ENCODE measurements at regions not wholly inside any gene's neighbourhood (a gene's known extent, or its start where the extent isn't known, plus 50 kb on each side); places are given as distances from the start of the nearest gene placed in this dataset.

DNA sequence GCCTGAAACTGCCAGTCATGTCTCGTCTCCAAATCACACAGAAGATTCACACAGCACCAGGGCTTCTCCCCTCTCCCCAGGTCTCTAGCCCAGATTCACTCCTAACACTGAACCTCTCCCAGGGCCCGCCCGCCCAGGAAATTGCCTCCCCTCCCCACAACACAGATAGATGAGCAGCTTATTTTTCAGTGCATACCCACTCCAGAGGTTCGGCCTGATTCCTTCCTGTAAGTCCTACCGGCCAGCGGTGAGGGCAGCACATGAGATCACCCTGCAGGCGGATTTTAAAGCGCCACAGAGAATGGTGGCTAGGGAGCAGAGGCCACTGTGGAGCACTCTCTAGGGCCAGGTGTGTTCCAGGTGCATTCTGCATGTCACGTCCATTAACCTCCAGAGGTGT, 301.8 kb downstream of the IRF8 start:
- Histone ChIP-seq H3K9me3 (no peaks in the 10 kb centered on the region), H3K4me3 (no peak overlapping the region), H3K27me3 (peaks cover 0 to 11% (median 0%) of the 10 kb centered on the region in 4 donors), H3K36me3 (no peaks in the 10 kb centered on the region), H3K27ac (no peak overlapping the region), H3K4me1 (no peaks in the 10 kb centered on the region)
- ATAC-seq (no peak), FAIRE-seq (no peak), DNase-seq (no peak)
- 83 to 86% methylated on average over 9 of the region's 9 CpGs for WGBS, 2 donors
- TF ChIP-seq, protein P1, sequence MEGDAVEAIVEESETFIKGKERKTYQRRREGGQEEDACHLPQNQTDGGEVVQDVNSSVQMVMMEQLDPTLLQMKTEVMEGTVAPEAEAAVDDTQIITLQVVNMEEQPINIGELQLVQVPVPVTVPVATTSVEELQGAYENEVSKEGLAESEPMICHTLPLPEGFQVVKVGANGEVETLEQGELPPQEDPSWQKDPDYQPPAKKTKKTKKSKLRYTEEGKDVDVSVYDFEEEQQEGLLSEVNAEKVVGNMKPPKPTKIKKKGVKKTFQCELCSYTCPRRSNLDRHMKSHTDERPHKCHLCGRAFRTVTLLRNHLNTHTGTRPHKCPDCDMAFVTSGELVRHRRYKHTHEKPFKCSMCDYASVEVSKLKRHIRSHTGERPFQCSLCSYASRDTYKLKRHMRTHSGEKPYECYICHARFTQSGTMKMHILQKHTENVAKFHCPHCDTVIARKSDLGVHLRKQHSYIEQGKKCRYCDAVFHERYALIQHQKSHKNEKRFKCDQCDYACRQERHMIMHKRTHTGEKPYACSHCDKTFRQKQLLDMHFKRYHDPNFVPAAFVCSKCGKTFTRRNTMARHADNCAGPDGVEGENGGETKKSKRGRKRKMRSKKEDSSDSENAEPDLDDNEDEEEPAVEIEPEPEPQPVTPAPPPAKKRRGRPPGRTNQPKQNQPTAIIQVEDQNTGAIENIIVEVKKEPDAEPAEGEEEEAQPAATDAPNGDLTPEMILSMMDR (IDR thresholded peaks at IDR 0.05) = no peak
- intact Hi-C loops (cut with DNase I) = no loop called here

DNA sequence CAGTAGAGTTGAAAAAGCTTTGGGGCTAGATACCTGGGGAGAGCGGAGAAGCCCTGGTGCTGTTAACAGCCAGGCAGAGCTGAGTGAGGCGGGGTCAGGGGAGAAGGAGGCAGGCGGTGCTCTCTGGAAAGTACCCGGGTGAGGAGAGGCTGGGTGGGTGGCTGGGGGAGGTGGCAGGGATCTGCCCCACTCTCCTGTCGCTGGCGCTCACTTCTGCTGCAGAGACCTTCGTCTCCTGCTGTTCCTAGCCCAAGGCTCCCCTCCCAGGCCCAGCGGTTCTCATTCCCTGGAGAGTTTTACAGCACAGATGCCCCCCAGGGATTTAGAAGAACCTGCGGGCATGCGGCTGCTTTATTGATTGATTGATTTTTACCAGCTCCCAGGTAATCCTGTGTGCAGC, 302.8 kb downstream of the IRF8 start:
- Histone ChIP-seq H3K4me1 (no peaks in the 10 kb centered on the region), H3K4me3 (no peak overlapping the region), H3K9me3 (no peaks in the 10 kb centered on the region), H3K27ac (no peak overlapping the region), H3K27me3 (peaks cover 0 to 11% (median 0%) of the 10 kb centered on the region in 4 donors), H3K36me3 (no peaks in the 10 kb centered on the region)
- 56 to 78% methylated on average over 10 of the region's 10 CpGs for WGBS, 2 donors
- intact Hi-C loops (cut with DNase I) = no loop called here
- ATAC-seq (no peak), DNase-seq (no peak), FAIRE-seq (no peak)
- TF ChIP-seq, protein P1 (IDR thresholded peaks at IDR 0.05) = no peak

DNA sequence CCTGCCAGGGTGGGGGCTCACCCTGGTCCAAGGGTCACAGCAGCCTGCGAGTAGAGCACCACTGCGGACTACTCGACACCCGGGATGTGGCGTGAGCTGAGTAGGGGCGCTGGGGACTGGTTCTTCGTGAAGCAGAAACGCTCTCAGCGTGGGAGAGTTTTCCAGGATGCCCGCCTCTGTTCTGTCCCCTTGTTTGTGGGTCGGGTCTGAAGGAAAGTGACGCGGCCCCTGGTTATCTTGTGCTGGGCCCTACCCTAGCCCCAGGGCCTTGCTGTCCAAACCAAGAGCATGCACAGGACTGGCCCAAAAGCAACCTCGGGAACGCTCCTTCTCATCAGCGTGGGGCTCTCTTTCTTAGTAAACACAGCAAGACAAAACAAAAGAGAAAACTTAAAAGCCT, 303.3 kb downstream of the IRF8 start:
- intact Hi-C loops (cut with DNase I) = no loop called here
- H3K4me1 ChIP-seq = no peaks in the 10 kb centered on the region
- H3K4me3 ChIP-seq = no peak overlapping the region
- TF ChIP-seq, protein P1 (IDR thresholded peaks at IDR 0.05) = no peak
- DNase-seq (no peak), ATAC-seq (no peak), FAIRE-seq (no peak)
- H3K27ac ChIP-seq = no peak overlapping the region
- 79 to 82% methylated on average over 16 of the region's 16 CpGs for WGBS, 2 donors
- H3K36me3 ChIP-seq = no peaks in the 10 kb centered on the region
- H3K27me3 ChIP-seq = peaks cover 0 to 9% (median 0%) of the 10 kb centered on the region in 4 donors
- H3K9me3 ChIP-seq = no peaks in the 10 kb centered on the region

DNA sequence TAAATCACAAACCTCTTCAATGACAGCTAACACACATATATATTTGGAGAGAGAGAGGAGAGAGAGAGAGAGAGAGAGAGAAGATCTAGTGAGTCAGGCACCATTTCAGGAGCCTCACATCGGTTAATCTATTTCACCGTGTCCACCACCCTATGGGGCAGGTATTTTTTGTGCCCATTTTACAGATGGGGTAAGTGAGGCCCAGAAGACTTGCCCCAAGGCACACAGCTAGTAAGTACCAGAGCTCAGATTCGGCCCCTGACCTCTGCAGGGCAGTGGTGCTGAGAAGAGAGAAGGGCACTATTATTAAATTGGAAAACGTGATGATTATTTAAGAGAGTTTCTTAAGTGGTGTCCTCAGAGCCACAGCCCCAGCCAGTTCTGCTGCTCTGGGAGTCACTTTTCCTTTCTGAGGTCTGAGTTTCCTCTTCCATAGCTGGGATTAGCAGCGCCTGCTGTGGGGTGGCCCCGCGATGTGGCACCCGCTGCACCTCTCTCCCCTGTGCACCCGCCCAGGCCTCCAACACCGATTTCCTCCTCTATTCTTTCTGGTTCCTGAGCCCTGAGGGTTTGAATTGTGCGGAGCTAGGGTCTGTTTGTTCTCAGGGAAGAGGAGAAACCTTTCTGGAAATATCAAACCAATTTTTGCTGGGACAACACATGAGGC, 303.9 kb downstream of the IRF8 start:
- H3K4me1 ChIP-seq = no peaks in the 10 kb centered on the region
- H3K27ac ChIP-seq = no peak overlapping the region
- H3K4me3 ChIP-seq = no peak overlapping the region
- no peaks in the 10 kb centered on the region for H3K36me3 ChIP-seq
- ATAC-seq (no peak), FAIRE-seq (no peak), DNase-seq (no peak)
- no peaks in the 10 kb centered on the region for H3K9me3 ChIP-seq
- WGBS, 2 donors = 86 to 87% methylated on average over 11 of the region's 11 CpGs
- TF ChIP-seq, protein P1 (IDR thresholded peaks at IDR 0.05) = no peak
- intact Hi-C loops (cut with DNase I) = no loop called here
- peaks cover 0 to 7% (median 0%) of the 10 kb centered on the region in 4 donors for H3K27me3 ChIP-seq

DNA sequence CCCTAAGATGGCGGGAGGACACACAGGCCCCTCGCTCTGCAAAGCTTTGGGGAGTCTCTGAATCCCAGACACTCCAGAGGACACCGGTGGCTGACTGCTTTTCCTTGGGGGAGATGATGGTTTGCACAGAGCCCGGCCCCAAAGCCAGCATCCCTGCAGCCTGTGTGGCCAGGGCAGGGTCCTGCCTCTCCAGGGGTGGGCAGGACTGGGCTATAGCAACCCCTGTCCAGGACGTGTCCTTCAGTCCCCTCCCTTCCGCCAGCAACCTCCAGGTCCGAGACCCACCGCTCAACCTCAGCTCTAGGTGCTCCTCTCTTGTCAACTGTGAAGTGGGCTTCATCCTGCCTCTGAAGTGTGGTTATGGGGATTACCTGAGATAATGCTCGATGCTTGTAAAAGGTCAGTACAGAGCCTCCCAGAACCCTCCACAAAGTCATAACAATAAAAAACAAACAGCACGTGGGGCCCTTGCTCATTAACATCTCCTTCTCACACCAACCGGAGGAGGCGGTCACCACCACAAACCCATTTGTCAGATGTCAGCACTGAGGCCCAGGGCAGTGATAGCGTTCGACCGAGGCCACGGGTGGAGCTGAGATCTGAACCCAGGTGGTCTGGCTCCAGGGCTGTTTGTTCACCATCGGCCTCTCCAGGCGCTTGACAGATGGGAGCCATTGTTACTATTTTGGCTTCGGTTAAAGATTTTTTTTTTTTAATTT, 304.8 kb downstream of the IRF8 start:
- 84 to 89% methylated on average over 19 of the region's 19 CpGs for WGBS, 2 donors
- intact Hi-C loops (cut with DNase I) = no loop called here
- Histone ChIP-seq H3K4me3 (no peak overlapping the region), H3K27ac (no peak overlapping the region), H3K9me3 (no peaks in the 10 kb centered on the region), H3K4me1 (no peaks in the 10 kb centered on the region), H3K27me3 (peaks cover 0 to 5% (median 0%) of the 10 kb centered on the region in 4 donors), H3K36me3 (no peaks in the 10 kb centered on the region)
- DNase-seq (no peak), FAIRE-seq (no peak), ATAC-seq (no peak)
- TF ChIP-seq, protein P1 (IDR thresholded peaks at IDR 0.05) = no peak

Measured in pancreas (tissue), 10 donors.